Ascending aorta (tissue), 2 donors: ENCODE measurements at regions not wholly inside any gene's neighbourhood (a gene's known extent, or its start where the extent isn't known, plus 50 kb on each side); places are given as distances from the start of the nearest gene placed in this dataset.
A peak's percentile ranks its signal among the peaks of the same experiment; 100 is the strongest.

Experiments used
- DNase-seq, 2 donors: peaks; one replicate each; pipeline ENCODE4 v3.0.0-alpha.2; 2019; ENCODE audit warnings: low spot score in 2 of 2
- H3K27ac ChIP-seq, 2 donors: fragments of 200-600 bp; sonication (generic); one replicate each; pipeline ENCODE4 v1.5.1; 2016 to 2017; ENCODE audit warnings: mild to moderate bottlenecking in 1 of 2
- H3K27me3 ChIP-seq: fragments of 200-600 bp; sonication (generic); one replicate; pipeline ENCODE4 v1.5.1; 2017
- H3K36me3 ChIP-seq, 2 donors: fragments of 200-600 bp; sonication (generic); one replicate each; pipeline ENCODE4 v1.5.1; 2016
- H3K4me1 ChIP-seq, 2 donors: fragments of 200-600 bp; sonication (generic); one replicate each; pipeline ENCODE4 v1.5.1; 2016 to 2017; ENCODE audit warnings: mild to moderate bottlenecking in 1 of 2
- H3K4me3 ChIP-seq, 2 donors: fragments of 200-600 bp; sonication (generic); one replicate each; pipeline ENCODE4 v1.5.1; 2016 to 2017; ENCODE audit warnings: mild to moderate bottlenecking in 1 of 2
- H3K9me3 ChIP-seq, 2 donors: fragments of 200-600 bp; sonication (generic); one replicate each; pipeline ENCODE4 v1.5.1; 2016
- CTCF ChIP-seq, 3 experiments: fragments of 200-600 bp in 2 of 3; fragments of 450-650 bp in 1 of 3; sonication (generic) in 2 of 3; IDR thresholded peaks; one replicate each; pipeline ENCODE4 v1.5.1; 2016 to 2019; ENCODE audit warnings: antibody characterized with exemption in 3 of 3, mild to moderate bottlenecking in 1 of 3, moderate library complexity in 1 of 3
- intact Hi-C: fragments of 100-400 bp; cut with DNase I; formaldehyde crosslinking; loops from one replicate; pipeline ENCODE4 v1.15.1; 2023

GRCh38 chr6:34633785-34634184 lies 62.8 kb downstream of the ILRUN start:
- Histone ChIP-seq H3K4me3 (no peak overlapping the region), H3K36me3 (no peaks in the 10 kb centered on the region), H3K27ac (no peak overlapping the region), H3K9me3 (no peaks in the 10 kb centered on the region), H3K4me1 (peaks cover 0 to 7% of the 10 kb centered on the region in 2 donors), H3K27me3 (no peaks in the 10 kb centered on the region)
- intact Hi-C loops: no loop called here
- DNase-seq: no peak
- TF ChIP-seq CTCF (IDR thresholded peaks at IDR 0.05): no peak

- no peaks in the 10 kb centered on the region for H3K9me3 ChIP-seq
- H3K4me1 ChIP-seq: peaks cover 0 to 7% of the 10 kb centered on the region in 2 donors
- TF ChIP-seq CTCF (IDR thresholded peaks at IDR 0.05): no peak
- no peaks in the 10 kb centered on the region for H3K36me3 ChIP-seq
- H3K27me3 ChIP-seq: no peaks in the 10 kb centered on the region
- H3K4me3 ChIP-seq: no peak overlapping the region
- intact Hi-C loops: no loop called here
- no peak for DNase-seq
- H3K27ac ChIP-seq: no peak overlapping the region
These were observed 63.3 kb downstream of the ILRUN start for GRCh38 chr6:34633256-34633655.

GRCh38 chr6:34630040-34630439 lies 66.5 kb downstream of the ILRUN start:
- peak overlapping the region in 1 of 2 donors; percentile 10 for H3K27ac ChIP-seq
- no peaks in the 10 kb centered on the region for H3K36me3 ChIP-seq
- peaks cover 0 to 7% of the 10 kb centered on the region in 2 donors for H3K4me1 ChIP-seq
- no peak for TF ChIP-seq CTCF (IDR thresholded peaks at IDR 0.05)
- H3K9me3 ChIP-seq: no peaks in the 10 kb centered on the region
- no peaks in the 10 kb centered on the region for H3K27me3 ChIP-seq
- no peak overlapping the region for H3K4me3 ChIP-seq
- no peak for DNase-seq
- intact Hi-C loops: no loop called here

- peaks cover 0 to 7% of the 10 kb centered on the region in 2 donors for H3K4me1 ChIP-seq
- no peaks in the 10 kb centered on the region for H3K9me3 ChIP-seq
- TF ChIP-seq CTCF (IDR thresholded peaks at IDR 0.05): no peak
- intact Hi-C loops: no loop called here
- H3K27ac ChIP-seq: no peak overlapping the region
- DNase-seq: no peak
- no peaks in the 10 kb centered on the region for H3K27me3 ChIP-seq
- H3K36me3 ChIP-seq: no peaks in the 10 kb centered on the region
- H3K4me3 ChIP-seq: no peak overlapping the region
These were observed 69.3 kb downstream of the ILRUN start for GRCh38 chr6:34627296-34627695.

GRCh38 chr6:34618430-34619182 lies 62.5 kb upstream of the SPDEF start:
- Histone ChIP-seq H3K4me1 (no peaks in the 10 kb centered on the region), H3K27ac (no peak overlapping the region), H3K4me3 (no peak overlapping the region), H3K27me3 (no peaks in the 10 kb centered on the region), H3K9me3 (no peaks in the 10 kb centered on the region), H3K36me3 (no peaks in the 10 kb centered on the region)
- TF ChIP-seq CTCF (IDR thresholded peaks at IDR 0.05): no peak
- no peak for DNase-seq
- intact Hi-C loops: no loop called here
